DMS 273 (cell line): ENCODE measurements at regions not wholly inside any gene's neighbourhood (a gene's known extent, or its start where the extent isn't known, plus 50 kb on each side); places are given as distances from the start of the nearest gene placed in this dataset.
A peak's percentile ranks its signal among the peaks of the same experiment; 100 is the strongest.

Experiments used
- DNase-seq: peaks from one replicate; lab custom pipeline; 2025; ENCODE audit not compliant: unreplicated experiment; lab: John Stamatoyannopoulos, UW

GRCh38 chr17:77376795-77377709 is 236.3 kb downstream of the SEC14L1 start:
- DNase-seq: peak; percentile 97

GRCh38 chr17:77377710-77378235 is 237.0 kb downstream of the SEC14L1 start:
- DNase-seq: peak; percentile 67

GRCh38 chr17:77378318-77379064 is 237.7 kb downstream of the SEC14L1 start:
- peak; percentile 72 for DNase-seq

GRCh38 chr17:77379065-77379428 is 238.3 kb downstream of the SEC14L1 start:
- no peak for DNase-seq

GRCh38 chr17:77379832-77380231 is 239.1 kb downstream of the SEC14L1 start:
- no peak for DNase-seq

GRCh38 chr17:77380395-77381184 is 239.8 kb downstream of the SEC14L1 start:
- DNase-seq: no peak

- DNase-seq: no peak
Observed at GRCh38 chr17:77381185-77381700, 240.5 kb downstream of the SEC14L1 start.

- no peak for DNase-seq
Observed at GRCh38 chr17:77381731-77382130, 241.0 kb downstream of the SEC14L1 start.

- DNase-seq: peak; percentile 28
Observed at GRCh38 chr17:77382356-77382911, 241.7 kb downstream of the SEC14L1 start.

- peak; percentile 63 for DNase-seq
Observed at GRCh38 chr17:77382966-77383612, 242.3 kb downstream of the SEC14L1 start.

GRCh38 chr17:77383613-77384608 is 243.1 kb downstream of the SEC14L1 start:
- peak; percentile 87 for DNase-seq

- DNase-seq: no peak
Observed at GRCh38 chr17:77385750-77386501, 245.2 kb downstream of the SEC14L1 start.

- no peak for DNase-seq
Observed at GRCh38 chr17:77386502-77387192, 245.9 kb downstream of the SEC14L1 start.

- no peak for DNase-seq
Observed at GRCh38 chr17:77387891-77388290, 247.1 kb downstream of the SEC14L1 start.

- DNase-seq: no peak
Observed at GRCh38 chr17:77388384-77389306, 247.9 kb downstream of the SEC14L1 start.

- no peak for DNase-seq
Observed at GRCh38 chr17:77390870-77391269, 250.1 kb downstream of the SEC14L1 start.
